ENCODE measurements at regions not wholly inside any gene's neighbourhood (a gene's known extent, or its start where the extent isn't known, plus 50 kb on each side); places are given as distances from the start of the nearest gene placed in this dataset.
"Not testable (repeated sequence)": the region's sequence is repeated elsewhere in the genome, so short reads cannot be mapped to it uniquely, and the experiment has no call there.

DNA sequence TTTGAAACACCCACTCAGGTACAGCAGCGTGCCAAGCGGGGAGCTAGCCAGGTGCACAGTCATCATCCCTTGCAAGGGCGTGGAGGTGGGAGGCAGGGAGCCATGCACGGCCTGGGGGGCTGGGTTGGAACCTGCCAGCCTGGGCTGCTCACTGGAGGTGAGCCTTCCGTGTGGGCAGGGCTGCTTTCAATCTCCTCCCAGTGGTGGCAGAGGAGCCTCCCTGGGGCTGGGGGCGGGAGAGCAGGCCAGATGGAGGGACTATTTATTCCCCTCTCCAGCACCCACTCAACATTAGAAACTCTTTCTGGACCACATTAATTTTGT is 90.3 kb downstream of the KATNIP start:
- H3K36me3 ChIP-seq (replicated peaks in 1 of 2; ENCODE audit: control insufficient read depth in 1 of 2, insufficient read depth in 2 of 2, low read length in 2 of 2) = peaks cover 0 to 16% of the 10 kb centered on the region in 2 donors
- TF ChIP-seq, protein P1, sequence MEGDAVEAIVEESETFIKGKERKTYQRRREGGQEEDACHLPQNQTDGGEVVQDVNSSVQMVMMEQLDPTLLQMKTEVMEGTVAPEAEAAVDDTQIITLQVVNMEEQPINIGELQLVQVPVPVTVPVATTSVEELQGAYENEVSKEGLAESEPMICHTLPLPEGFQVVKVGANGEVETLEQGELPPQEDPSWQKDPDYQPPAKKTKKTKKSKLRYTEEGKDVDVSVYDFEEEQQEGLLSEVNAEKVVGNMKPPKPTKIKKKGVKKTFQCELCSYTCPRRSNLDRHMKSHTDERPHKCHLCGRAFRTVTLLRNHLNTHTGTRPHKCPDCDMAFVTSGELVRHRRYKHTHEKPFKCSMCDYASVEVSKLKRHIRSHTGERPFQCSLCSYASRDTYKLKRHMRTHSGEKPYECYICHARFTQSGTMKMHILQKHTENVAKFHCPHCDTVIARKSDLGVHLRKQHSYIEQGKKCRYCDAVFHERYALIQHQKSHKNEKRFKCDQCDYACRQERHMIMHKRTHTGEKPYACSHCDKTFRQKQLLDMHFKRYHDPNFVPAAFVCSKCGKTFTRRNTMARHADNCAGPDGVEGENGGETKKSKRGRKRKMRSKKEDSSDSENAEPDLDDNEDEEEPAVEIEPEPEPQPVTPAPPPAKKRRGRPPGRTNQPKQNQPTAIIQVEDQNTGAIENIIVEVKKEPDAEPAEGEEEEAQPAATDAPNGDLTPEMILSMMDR (IDR thresholded peaks at IDR 0.05) = no peak
- H3K36me3 Mint-ChIP-seq = peaks cover 20 to 45% of the 10 kb centered on the region in 2 donors
- no peaks in the 10 kb centered on the region for H3K9me3 ChIP-seq (replicated peaks in 1 of 2; ENCODE audit: control insufficient read depth in 1 of 2, insufficient read depth in 1 of 2, low read length in 2 of 2)
- 94% methylated on average over 2 of the region's 6 CpGs for WGBS (ENCODE audit: insufficient coverage)
- no peak for DNase-seq
- H3K79me2 ChIP-seq (ENCODE audit: insufficient read depth, low read length) = no peaks in the 10 kb centered on the region
- H2AFZ ChIP-seq (ENCODE audit: insufficient read depth, low read depth, low read length, poor library complexity, severe bottlenecking) = no peak overlapping the region
- peaks cover 3% of the 10 kb centered on the region for H3K4me1 Mint-ChIP-seq
- H3K9ac ChIP-seq (ENCODE audit: insufficient read depth, low read length, poor library complexity, severe bottlenecking) = no peak overlapping the region
- H3K9me3 Mint-ChIP-seq = peaks cover 0 to 2% (median 0%) of the 10 kb centered on the region in 7 donors
- H3K27ac ChIP-seq (ENCODE audit: low read depth in 1 of 2, low read length in 2 of 2) = no peak overlapping the region
- H3K4me3 ChIP-seq (replicated peaks in 1 of 3; ENCODE audit: low read depth in 2 of 3, low read length in 3 of 3) = no peak overlapping the region
- H3K4me1 ChIP-seq (ENCODE audit: control insufficient read depth in 1 of 2, insufficient read depth in 2 of 2, low read length in 2 of 2) = no peaks in the 10 kb centered on the region
- H3K27me3 Mint-ChIP-seq (ENCODE audit: low read depth in 3 of 3) = peaks cover 0 to 3% (median 2%) of the 10 kb centered on the region in 3 donors
- no peak overlapping the region for H3K4me3 Mint-ChIP-seq
- intact Hi-C loops (cut with micrococcal nuclease) = no loop called here
- no peaks in the 10 kb centered on the region for H3K27me3 ChIP-seq (ENCODE audit: control insufficient read depth in 2 of 2, insufficient read depth in 2 of 2, low read length in 2 of 2)
- H3K27ac Mint-ChIP-seq = no peak overlapping the region
- H3K4me2 ChIP-seq (replicated peaks; ENCODE audit: extremely low read depth, low read length, poor library complexity, severe bottlenecking) = no peak overlapping the region
- no peaks in the 10 kb centered on the region for H4K20me1 ChIP-seq (ENCODE audit: insufficient read depth, low read length)

DNA sequence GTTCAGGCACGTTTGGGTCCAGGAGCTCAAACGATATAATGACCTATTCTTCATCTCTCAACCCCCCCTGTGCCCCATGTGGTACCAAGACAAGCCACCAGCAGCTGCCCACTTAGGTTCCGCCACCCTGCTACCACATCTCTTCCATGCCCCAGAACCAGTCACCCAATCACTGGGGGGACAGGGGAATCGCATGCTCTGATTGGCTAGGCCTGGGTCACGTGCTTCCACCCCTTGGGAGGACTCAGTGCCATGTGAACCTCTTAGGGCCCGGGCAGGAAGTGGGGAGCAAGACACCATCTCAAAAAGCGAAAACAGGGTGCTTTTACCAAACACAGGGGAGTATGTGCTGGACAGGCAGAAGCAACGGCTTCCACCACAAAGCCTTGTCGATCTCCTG is 91.3 kb downstream of the KATNIP start:
- Mint-ChIP-seq H3K4me3 (no peak overlapping the region), H3K9me3 (peaks cover 0 to 2% (median 0%) of the 10 kb centered on the region in 7 donors), H3K4me1 (peaks cover 5% of the 10 kb centered on the region), H3K36me3 (peaks cover 20 to 47% of the 10 kb centered on the region in 2 donors), H3K27ac (no peak overlapping the region), H3K27me3 (ENCODE audit: low read depth in 3 of 3) (peaks cover 0 to 3% (median under 1%) of the 10 kb centered on the region in 3 donors)
- Histone ChIP-seq H3K27me3 (ENCODE audit: control insufficient read depth in 2 of 2, insufficient read depth in 2 of 2, low read length in 2 of 2) (no peaks in the 10 kb centered on the region), H3K4me3 (replicated peaks in 1 of 3; ENCODE audit: low read depth in 2 of 3, low read length in 3 of 3) (no peak overlapping the region), H3K36me3 (replicated peaks in 1 of 2; ENCODE audit: control insufficient read depth in 1 of 2, insufficient read depth in 2 of 2, low read length in 2 of 2) (peaks cover 0 to 13% of the 10 kb centered on the region in 2 donors), H3K4me2 (replicated peaks; ENCODE audit: extremely low read depth, low read length, poor library complexity, severe bottlenecking) (no peak overlapping the region), H3K79me2 (ENCODE audit: insufficient read depth, low read length) (no peaks in the 10 kb centered on the region), H2AFZ (ENCODE audit: insufficient read depth, low read depth, low read length, poor library complexity, severe bottlenecking) (no peak overlapping the region), H3K9me3 (replicated peaks in 1 of 2; ENCODE audit: control insufficient read depth in 1 of 2, insufficient read depth in 1 of 2, low read length in 2 of 2) (no peaks in the 10 kb centered on the region), H3K4me1 (ENCODE audit: control insufficient read depth in 1 of 2, insufficient read depth in 2 of 2, low read length in 2 of 2) (no peaks in the 10 kb centered on the region), H4K20me1 (ENCODE audit: insufficient read depth, low read length) (no peaks in the 10 kb centered on the region), H3K9ac (ENCODE audit: insufficient read depth, low read length, poor library complexity, severe bottlenecking) (no peak overlapping the region), H3K27ac (ENCODE audit: low read depth in 1 of 2, low read length in 2 of 2) (no peak overlapping the region)
- TF ChIP-seq, protein P1 (IDR thresholded peaks at IDR 0.05) = no peak
- DNase-seq = no peak
- WGBS (ENCODE audit: insufficient coverage) = 96% methylated on average over 9 of the region's 9 CpGs
- intact Hi-C loops (cut with micrococcal nuclease) = no loop called here

DNA sequence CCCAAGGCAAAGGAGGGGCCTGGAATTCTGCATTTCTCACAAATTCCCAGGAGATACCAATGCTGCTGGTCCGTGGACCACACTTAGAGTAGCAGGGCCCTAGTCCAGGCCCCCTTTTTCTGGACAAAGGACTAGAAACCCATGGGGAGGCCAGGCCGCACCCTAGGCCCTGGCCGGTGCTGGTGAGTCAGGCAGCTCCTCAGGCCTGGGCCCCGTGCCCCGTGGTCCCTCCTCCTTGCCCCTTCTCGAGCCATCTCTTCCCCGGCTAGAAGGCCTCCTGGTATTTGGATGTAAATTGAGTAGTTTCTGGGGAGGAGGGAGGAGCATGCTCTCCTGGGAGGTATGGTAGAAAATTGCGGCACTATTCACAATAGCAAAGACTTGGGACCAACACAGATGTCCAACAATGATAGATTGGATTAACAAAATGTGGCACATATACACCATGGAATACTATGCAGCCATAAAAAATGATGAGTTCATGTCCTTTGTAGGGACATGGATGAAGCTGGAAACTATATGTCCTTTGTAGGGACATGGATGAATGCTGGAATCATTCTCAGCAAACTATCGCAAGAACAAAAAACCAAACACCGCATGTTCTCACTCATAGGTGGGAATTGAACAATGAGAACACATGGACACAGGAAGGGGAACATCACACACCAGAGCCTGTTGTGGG is 91.9 kb downstream of the KATNIP start:
- H3K4me3 ChIP-seq (replicated peaks in 1 of 3; ENCODE audit: low read depth in 2 of 3, low read length in 3 of 3); H3K79me2 ChIP-seq (ENCODE audit: insufficient read depth, low read length); H3K36me3 ChIP-seq (replicated peaks in 1 of 2; ENCODE audit: control insufficient read depth in 1 of 2, insufficient read depth in 2 of 2, low read length in 2 of 2); H3K4me2 ChIP-seq (replicated peaks; ENCODE audit: extremely low read depth, low read length, poor library complexity, severe bottlenecking); H3K27me3 ChIP-seq (ENCODE audit: control insufficient read depth in 2 of 2, insufficient read depth in 2 of 2, low read length in 2 of 2); H3K9me3 ChIP-seq (replicated peaks in 1 of 2; ENCODE audit: control insufficient read depth in 1 of 2, insufficient read depth in 1 of 2, low read length in 2 of 2); H3K9ac ChIP-seq (ENCODE audit: insufficient read depth, low read length, poor library complexity, severe bottlenecking); H3K27me3 Mint-ChIP-seq (ENCODE audit: low read depth in 3 of 3); H3K4me1 ChIP-seq (ENCODE audit: control insufficient read depth in 1 of 2, insufficient read depth in 2 of 2, low read length in 2 of 2); DNase-seq; H2AFZ ChIP-seq (ENCODE audit: insufficient read depth, low read depth, low read length, poor library complexity, severe bottlenecking); H4K20me1 ChIP-seq (ENCODE audit: insufficient read depth, low read length); H3K27ac Mint-ChIP-seq; intact Hi-C loops (cut with micrococcal nuclease); H3K9me3 Mint-ChIP-seq; H3K27ac ChIP-seq (ENCODE audit: low read depth in 1 of 2, low read length in 2 of 2); H3K4me3 Mint-ChIP-seq: not testable (repeated sequence)
- H3K36me3 Mint-ChIP-seq = peaks cover 20 to 42% of the 10 kb centered on the region in 2 donors
- H3K4me1 Mint-ChIP-seq = peaks cover 10% of the 10 kb centered on the region
- WGBS (ENCODE audit: insufficient coverage) = 98% methylated on average over 7 of the region's 10 CpGs

Data from CD14-positive monocyte (primary cell).